ENCODE measurements at regions not wholly inside any gene's neighbourhood (a gene's known extent, or its start where the extent isn't known, plus 50 kb on each side); places are given as distances from the start of the nearest gene placed in this dataset.

DNA sequence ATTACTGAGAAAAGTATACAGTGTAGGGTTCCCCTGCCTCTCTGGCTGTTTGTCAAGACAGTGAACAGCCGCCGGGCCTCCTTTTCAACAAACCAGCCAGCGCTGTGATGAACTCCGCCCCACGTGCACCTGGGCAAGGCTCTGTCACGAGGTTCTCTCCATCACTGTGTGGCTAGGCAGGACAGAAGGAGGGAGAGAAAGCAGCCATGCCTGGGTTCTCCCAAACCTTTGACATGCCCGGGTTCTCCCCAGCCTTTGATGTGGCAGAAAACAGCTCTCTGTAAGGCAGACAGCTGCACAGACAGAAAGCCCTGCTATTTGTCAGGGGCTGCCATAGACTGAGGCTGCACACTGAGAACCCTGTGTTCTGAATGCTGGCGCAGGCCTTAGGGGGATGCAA is 101.4 kb upstream of the TRPM1 start:
- TF ChIP-seq POLR2AphosphoS5 (IDR thresholded peaks at IDR 0.05): no peak
- TF ChIP-seq, protein P1, sequence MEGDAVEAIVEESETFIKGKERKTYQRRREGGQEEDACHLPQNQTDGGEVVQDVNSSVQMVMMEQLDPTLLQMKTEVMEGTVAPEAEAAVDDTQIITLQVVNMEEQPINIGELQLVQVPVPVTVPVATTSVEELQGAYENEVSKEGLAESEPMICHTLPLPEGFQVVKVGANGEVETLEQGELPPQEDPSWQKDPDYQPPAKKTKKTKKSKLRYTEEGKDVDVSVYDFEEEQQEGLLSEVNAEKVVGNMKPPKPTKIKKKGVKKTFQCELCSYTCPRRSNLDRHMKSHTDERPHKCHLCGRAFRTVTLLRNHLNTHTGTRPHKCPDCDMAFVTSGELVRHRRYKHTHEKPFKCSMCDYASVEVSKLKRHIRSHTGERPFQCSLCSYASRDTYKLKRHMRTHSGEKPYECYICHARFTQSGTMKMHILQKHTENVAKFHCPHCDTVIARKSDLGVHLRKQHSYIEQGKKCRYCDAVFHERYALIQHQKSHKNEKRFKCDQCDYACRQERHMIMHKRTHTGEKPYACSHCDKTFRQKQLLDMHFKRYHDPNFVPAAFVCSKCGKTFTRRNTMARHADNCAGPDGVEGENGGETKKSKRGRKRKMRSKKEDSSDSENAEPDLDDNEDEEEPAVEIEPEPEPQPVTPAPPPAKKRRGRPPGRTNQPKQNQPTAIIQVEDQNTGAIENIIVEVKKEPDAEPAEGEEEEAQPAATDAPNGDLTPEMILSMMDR (IDR thresholded peaks at IDR 0.05): no peak
